ENCODE measurements at regions not wholly inside any gene's neighbourhood (a gene's known extent, or its start where the extent isn't known, plus 50 kb on each side); places are given as distances from the start of the nearest gene placed in this dataset.

- H3K4me3 ChIP-seq (ENCODE audit: low read depth, low read length) = no peak overlapping the region
- CTCF ChIA-PET = no interaction called here
- POLR2A ChIA-PET = no interaction called here
- no peak for DNase-seq (ENCODE audit: low read depth, low spot score)
- TF ChIP-seq, protein P1, sequence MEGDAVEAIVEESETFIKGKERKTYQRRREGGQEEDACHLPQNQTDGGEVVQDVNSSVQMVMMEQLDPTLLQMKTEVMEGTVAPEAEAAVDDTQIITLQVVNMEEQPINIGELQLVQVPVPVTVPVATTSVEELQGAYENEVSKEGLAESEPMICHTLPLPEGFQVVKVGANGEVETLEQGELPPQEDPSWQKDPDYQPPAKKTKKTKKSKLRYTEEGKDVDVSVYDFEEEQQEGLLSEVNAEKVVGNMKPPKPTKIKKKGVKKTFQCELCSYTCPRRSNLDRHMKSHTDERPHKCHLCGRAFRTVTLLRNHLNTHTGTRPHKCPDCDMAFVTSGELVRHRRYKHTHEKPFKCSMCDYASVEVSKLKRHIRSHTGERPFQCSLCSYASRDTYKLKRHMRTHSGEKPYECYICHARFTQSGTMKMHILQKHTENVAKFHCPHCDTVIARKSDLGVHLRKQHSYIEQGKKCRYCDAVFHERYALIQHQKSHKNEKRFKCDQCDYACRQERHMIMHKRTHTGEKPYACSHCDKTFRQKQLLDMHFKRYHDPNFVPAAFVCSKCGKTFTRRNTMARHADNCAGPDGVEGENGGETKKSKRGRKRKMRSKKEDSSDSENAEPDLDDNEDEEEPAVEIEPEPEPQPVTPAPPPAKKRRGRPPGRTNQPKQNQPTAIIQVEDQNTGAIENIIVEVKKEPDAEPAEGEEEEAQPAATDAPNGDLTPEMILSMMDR (IDR thresholded peaks at IDR 0.05; ENCODE audit: insufficient read depth, low read length, missing control alignments) = no peak
Measured at GRCh38 chr5:133825631-133826289, 142.7 kb downstream of the C5orf15 start.

DNA sequence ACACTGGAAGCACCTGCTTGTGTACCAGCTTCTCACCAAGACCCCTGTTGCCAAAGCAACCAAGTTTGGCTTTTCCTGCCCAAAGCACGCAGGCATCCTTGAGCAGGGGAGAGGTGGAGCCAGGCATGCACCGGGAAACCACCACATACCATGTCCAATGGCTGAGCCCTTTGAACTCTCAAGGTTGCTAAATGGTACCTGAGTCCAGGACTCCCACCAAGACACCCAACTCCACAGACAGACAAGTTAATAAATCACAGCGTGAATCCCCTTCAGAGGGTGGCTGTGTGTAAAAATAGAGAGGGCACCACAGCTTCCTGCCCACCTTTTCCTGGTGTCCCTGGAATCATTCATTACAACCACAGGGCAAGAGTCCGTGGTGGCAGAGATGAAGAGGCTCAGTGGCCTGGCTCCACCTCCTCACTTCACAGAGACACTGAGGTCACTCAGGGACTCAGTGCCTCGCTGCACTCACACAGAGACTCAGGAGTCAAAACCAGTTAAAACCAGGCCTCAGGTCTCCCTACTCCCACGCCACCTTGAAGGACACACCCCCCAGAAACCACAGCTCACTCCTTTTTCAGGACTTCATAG, 143.7 kb downstream of the C5orf15 start:
- CTCF ChIA-PET = no interaction called here
- no peak for DNase-seq (ENCODE audit: low read depth, low spot score)

DNA sequence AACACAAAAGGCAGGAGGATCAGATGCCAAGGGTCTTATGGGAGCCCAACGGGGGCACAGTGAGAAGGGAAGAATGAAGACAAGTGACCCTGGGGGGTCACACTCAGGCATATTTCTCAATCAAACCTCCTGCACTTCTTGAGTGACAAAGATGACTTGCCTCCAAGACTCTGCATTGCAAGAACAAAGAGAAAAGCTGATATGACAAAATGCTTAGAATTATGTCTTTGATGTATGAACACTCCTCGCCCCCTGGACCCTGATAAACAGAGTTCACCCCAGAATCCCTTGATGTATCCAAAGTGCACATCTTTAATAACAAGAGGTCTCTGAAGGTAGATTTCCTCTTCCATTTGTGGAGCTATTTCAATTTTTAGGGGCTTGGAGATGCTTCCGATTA, 146.5 kb downstream of the C5orf15 start:
- no peak overlapping the region for H3K4me3 ChIP-seq (ENCODE audit: low read depth, low read length)
- TF ChIP-seq, protein P1 (IDR thresholded peaks at IDR 0.05; ENCODE audit: insufficient read depth, low read length, missing control alignments) = no peak
- CTCF ChIA-PET = interaction anchor here (2.0 kb wide), 1 partner anchor 47 kb away, joined by 5 read pairs; no protein-coding TSS in a partner anchor
- POLR2A ChIA-PET = no interaction called here
- DNase-seq (ENCODE audit: low read depth, low spot score) = no peak

More for the DNA sequence above, 143.7 kb downstream of the C5orf15 start:
- POLR2A ChIA-PET = no interaction called here
- H3K4me3 ChIP-seq (ENCODE audit: low read depth, low read length) = no peak overlapping the region
- TF ChIP-seq, protein P1 (IDR thresholded peaks at IDR 0.05; ENCODE audit: insufficient read depth, low read length, missing control alignments) = no peak

DNA sequence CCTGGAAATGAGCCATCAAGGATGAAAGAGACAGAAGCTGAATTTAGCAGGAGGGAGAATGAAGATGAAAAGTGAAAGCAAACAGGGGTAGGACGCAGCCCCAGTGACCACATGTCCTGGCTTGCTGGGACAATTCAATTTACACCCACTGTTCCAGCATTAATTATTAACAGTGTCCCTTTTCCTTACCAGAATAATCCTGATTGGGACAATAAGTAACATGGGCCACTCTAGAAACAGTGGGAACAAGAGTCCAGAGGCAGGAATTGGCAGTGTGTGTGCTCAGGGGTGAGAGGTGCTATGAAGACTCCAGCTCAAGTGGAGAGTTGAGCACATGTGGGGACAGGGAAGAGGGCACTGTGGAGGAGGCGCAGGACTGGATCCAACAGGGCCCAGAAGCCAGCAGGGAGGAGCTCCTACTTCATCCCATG, 147.1 kb downstream of the C5orf15 start:
- TF ChIP-seq, protein P1 (IDR thresholded peaks at IDR 0.05; ENCODE audit: insufficient read depth, low read length, missing control alignments) = no peak
- no peak for DNase-seq (ENCODE audit: low read depth, low spot score)
- ChIA-PET POLR2A (no interaction called here), CTCF (interaction anchor here (2.0 kb wide), 1 partner anchor 48 kb away, joined by 5 read pairs; no protein-coding TSS in a partner anchor)
- H3K4me3 ChIP-seq (ENCODE audit: low read depth, low read length) = no peak overlapping the region

GRCh38 chr5:133820507-133820906, 147.9 kb downstream of the C5orf15 start:
- H3K4me3 ChIP-seq (ENCODE audit: low read depth, low read length) = no peak overlapping the region
- ChIA-PET CTCF (interaction anchor here (2.0 kb wide), 1 partner anchor 48 kb away, joined by 5 read pairs; no protein-coding TSS in a partner anchor), POLR2A (no interaction called here)
- TF ChIP-seq, protein P1 (IDR thresholded peaks at IDR 0.05; ENCODE audit: insufficient read depth, low read length, missing control alignments) = no peak
- DNase-seq (ENCODE audit: low read depth, low spot score) = no peak

- TF ChIP-seq, protein P1 (IDR thresholded peaks at IDR 0.05; ENCODE audit: insufficient read depth, low read length, missing control alignments) = no peak
- no peak overlapping the region for H3K4me3 ChIP-seq (ENCODE audit: low read depth, low read length)
- CTCF ChIA-PET = no interaction called here
- POLR2A ChIA-PET = no interaction called here
- no peak for DNase-seq (ENCODE audit: low read depth, low spot score)
Measured at GRCh38 chr5:133819977-133820471, 148.4 kb downstream of the C5orf15 start.
